ENCODE measurements at regions not wholly inside any gene's neighbourhood (a gene's known extent, or its start where the extent isn't known, plus 50 kb on each side); places are given as distances from the start of the nearest gene placed in this dataset.

GRCh38 chr14:54090274-54090673, 133.6 kb upstream of the BMP4 start:
- peaks cover 8 to 20% of the 10 kb centered on the region in 2 donors for H3K9me3 ChIP-seq (ENCODE audit: control insufficient read depth in 1 of 2, low read length in 2 of 2)
- no peak overlapping the region for H3K27ac ChIP-seq (ENCODE audit: low read length)
- no peaks in the 10 kb centered on the region for H3K4me1 ChIP-seq (ENCODE audit: control insufficient read depth in 1 of 2, insufficient read depth in 2 of 2, low read length in 2 of 2)
- no peak overlapping the region for H3K4me3 ChIP-seq (ENCODE audit: low read depth in 1 of 2, low read length in 2 of 2)
- H3K27me3 ChIP-seq (ENCODE audit: low read depth, low read length), result no peaks in the 10 kb centered on the region
- H3K36me3 ChIP-seq (ENCODE audit: control insufficient read depth in 1 of 2, insufficient read depth in 2 of 2, low read length in 2 of 2), result no peaks in the 10 kb centered on the region

DNA sequence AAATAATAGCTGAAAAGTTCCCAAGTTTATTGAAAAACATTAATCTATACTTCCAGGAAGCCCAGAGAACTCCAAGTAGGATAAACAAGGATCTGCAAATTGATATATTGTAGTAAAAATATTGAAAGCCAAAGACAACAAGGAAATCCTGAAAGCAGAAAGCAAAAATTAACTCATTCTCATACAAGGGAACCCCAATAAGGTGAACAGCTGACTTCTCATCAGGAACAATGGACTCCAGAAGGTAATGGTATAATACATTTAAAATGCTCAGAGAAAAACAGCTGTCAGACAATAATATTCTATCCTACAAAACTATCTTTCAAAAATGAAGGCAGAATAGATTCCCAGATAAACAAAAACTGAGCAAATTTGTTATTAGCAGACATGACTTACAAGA, 138.1 kb upstream of the BMP4 start:
- H3K4me3 ChIP-seq (ENCODE audit: low read depth in 1 of 2, low read length in 2 of 2), result no peak overlapping the region
- no peaks in the 10 kb centered on the region for H3K36me3 ChIP-seq (ENCODE audit: control insufficient read depth in 1 of 2, insufficient read depth in 2 of 2, low read length in 2 of 2)
- H3K4me1 ChIP-seq (ENCODE audit: control insufficient read depth in 1 of 2, insufficient read depth in 2 of 2, low read length in 2 of 2), result no peaks in the 10 kb centered on the region

DNA sequence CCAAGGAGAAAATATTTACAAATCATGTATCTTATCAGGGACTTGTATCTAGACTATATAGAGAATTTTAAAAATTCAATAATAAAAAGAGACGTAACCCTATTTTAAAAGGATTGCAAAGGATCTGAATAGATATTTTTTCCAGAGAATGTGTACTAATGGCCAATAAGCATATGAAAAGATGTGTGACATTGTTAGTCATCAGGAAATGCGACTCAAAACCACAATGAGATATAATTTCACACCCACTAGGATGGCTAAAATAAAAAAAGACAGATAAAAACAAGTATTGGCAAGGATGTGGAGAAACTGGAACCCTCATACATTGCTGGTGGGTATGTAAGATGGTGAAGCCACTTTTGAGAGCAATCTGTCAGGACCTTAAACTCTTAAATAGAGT, 141.9 kb upstream of the BMP4 start:
- H3K27ac ChIP-seq (ENCODE audit: low read length), result no peak overlapping the region
- H3K4me1 ChIP-seq (ENCODE audit: control insufficient read depth in 1 of 2, insufficient read depth in 2 of 2, low read length in 2 of 2), result no peaks in the 10 kb centered on the region
- no peaks in the 10 kb centered on the region for H3K27me3 ChIP-seq (ENCODE audit: low read depth, low read length)
- no peaks in the 10 kb centered on the region for H3K36me3 ChIP-seq (ENCODE audit: control insufficient read depth in 1 of 2, insufficient read depth in 2 of 2, low read length in 2 of 2)
- no peak overlapping the region for H3K4me3 ChIP-seq (ENCODE audit: low read depth in 1 of 2, low read length in 2 of 2)
- peaks cover 8% of the 10 kb centered on the region in 2 donors for H3K9me3 ChIP-seq (ENCODE audit: control insufficient read depth in 1 of 2, low read length in 2 of 2)

More for the DNA sequence above, 138.1 kb upstream of the BMP4 start:
- no peaks in the 10 kb centered on the region for H3K27me3 ChIP-seq (ENCODE audit: low read depth, low read length)
- H3K9me3 ChIP-seq (ENCODE audit: control insufficient read depth in 1 of 2, low read length in 2 of 2), result peaks cover 8 to 20% of the 10 kb centered on the region in 2 donors
- H3K27ac ChIP-seq (ENCODE audit: low read length), result no peak overlapping the region

DNA sequence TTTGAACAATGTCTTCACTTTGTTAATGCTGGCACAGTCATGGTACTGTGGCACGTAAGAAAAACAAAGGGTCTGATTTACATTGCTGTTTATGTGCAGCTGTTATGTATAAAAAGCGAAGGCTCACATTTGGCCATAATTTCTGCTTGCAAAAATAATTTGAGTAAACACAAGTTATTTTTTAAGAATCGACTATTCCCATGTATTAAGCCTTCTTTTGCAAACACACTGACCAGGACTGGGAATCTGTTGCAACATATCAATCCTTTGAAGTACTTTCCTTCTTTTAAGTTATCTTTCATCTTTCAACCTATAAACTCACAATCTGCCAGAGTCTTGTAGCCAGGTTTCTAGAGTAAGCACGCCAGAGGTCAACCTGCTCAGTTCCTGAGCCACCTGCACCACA, 145.4 kb upstream of the BMP4 start:
- Histone ChIP-seq H3K4me3 (ENCODE audit: low read depth in 1 of 2, low read length in 2 of 2) (no peak overlapping the region), H3K36me3 (ENCODE audit: control insufficient read depth in 1 of 2, insufficient read depth in 2 of 2, low read length in 2 of 2) (no peaks in the 10 kb centered on the region), H3K9me3 (ENCODE audit: control insufficient read depth in 1 of 2, low read length in 2 of 2) (no peaks in the 10 kb centered on the region), H3K4me1 (ENCODE audit: control insufficient read depth in 1 of 2, insufficient read depth in 2 of 2, low read length in 2 of 2) (no peaks in the 10 kb centered on the region), H3K27me3 (ENCODE audit: low read depth, low read length) (no peaks in the 10 kb centered on the region), H3K27ac (ENCODE audit: low read length) (no peak overlapping the region)

GRCh38 chr14:54102530-54102929, 145.9 kb upstream of the BMP4 start:
- Histone ChIP-seq H3K36me3 (ENCODE audit: control insufficient read depth in 1 of 2, insufficient read depth in 2 of 2, low read length in 2 of 2) (no peaks in the 10 kb centered on the region), H3K4me1 (ENCODE audit: control insufficient read depth in 1 of 2, insufficient read depth in 2 of 2, low read length in 2 of 2) (no peaks in the 10 kb centered on the region), H3K27me3 (ENCODE audit: low read depth, low read length) (no peaks in the 10 kb centered on the region), H3K27ac (ENCODE audit: low read length) (no peak overlapping the region), H3K4me3 (ENCODE audit: low read depth in 1 of 2, low read length in 2 of 2) (no peak overlapping the region), H3K9me3 (ENCODE audit: control insufficient read depth in 1 of 2, low read length in 2 of 2) (no peaks in the 10 kb centered on the region)

DNA sequence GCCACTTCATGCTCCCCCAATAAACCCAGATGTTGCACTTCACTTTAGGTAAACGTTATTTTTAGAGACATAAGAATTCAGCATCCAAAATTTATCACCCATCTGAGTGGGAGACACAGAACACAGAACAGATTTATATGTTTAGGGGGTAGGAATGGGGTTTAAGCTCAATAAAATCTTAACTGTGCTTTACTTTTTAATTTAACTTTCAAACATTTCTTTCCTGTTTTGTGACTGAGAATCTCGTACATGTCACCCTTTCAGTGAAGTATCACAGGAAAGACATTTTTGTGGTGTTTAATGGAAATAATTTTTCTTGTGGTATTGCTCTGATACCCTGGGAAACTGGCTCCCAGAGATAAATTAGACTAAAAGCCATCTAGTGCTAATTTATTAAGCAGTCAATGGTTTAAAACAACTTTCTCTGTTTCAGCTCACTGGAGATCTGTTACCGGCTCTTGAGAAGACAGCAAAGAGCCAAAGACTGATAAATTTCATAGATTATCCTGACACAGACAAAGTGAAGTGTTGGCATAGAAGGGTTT, 148.0 kb upstream of the BMP4 start:
- no peak overlapping the region for H3K4me3 ChIP-seq (ENCODE audit: low read depth in 1 of 2, low read length in 2 of 2)
- no peaks in the 10 kb centered on the region for H3K27me3 ChIP-seq (ENCODE audit: low read depth, low read length)
- no peaks in the 10 kb centered on the region for H3K4me1 ChIP-seq (ENCODE audit: control insufficient read depth in 1 of 2, insufficient read depth in 2 of 2, low read length in 2 of 2)
- no peak overlapping the region for H3K27ac ChIP-seq (ENCODE audit: low read length)
- H3K9me3 ChIP-seq (ENCODE audit: control insufficient read depth in 1 of 2, low read length in 2 of 2), result no peaks in the 10 kb centered on the region
- H3K36me3 ChIP-seq (ENCODE audit: control insufficient read depth in 1 of 2, insufficient read depth in 2 of 2, low read length in 2 of 2), result no peaks in the 10 kb centered on the region

GRCh38 chr14:54105406-54105805, 148.8 kb upstream of the BMP4 start:
- Histone ChIP-seq H3K27me3 (ENCODE audit: low read depth, low read length) (no peaks in the 10 kb centered on the region), H3K27ac (ENCODE audit: low read length) (no peak overlapping the region), H3K36me3 (ENCODE audit: control insufficient read depth in 1 of 2, insufficient read depth in 2 of 2, low read length in 2 of 2) (no peaks in the 10 kb centered on the region), H3K4me3 (ENCODE audit: low read depth in 1 of 2, low read length in 2 of 2) (no peak overlapping the region), H3K9me3 (ENCODE audit: control insufficient read depth in 1 of 2, low read length in 2 of 2) (no peaks in the 10 kb centered on the region), H3K4me1 (ENCODE audit: control insufficient read depth in 1 of 2, insufficient read depth in 2 of 2, low read length in 2 of 2) (no peaks in the 10 kb centered on the region)

- no peaks in the 10 kb centered on the region for H3K9me3 ChIP-seq (ENCODE audit: control insufficient read depth in 1 of 2, low read length in 2 of 2)
- H3K27ac ChIP-seq (ENCODE audit: low read length), result no peak overlapping the region
- no peaks in the 10 kb centered on the region for H3K27me3 ChIP-seq (ENCODE audit: low read depth, low read length)
- no peak overlapping the region for H3K4me3 ChIP-seq (ENCODE audit: low read depth in 1 of 2, low read length in 2 of 2)
- no peaks in the 10 kb centered on the region for H3K4me1 ChIP-seq (ENCODE audit: control insufficient read depth in 1 of 2, insufficient read depth in 2 of 2, low read length in 2 of 2)
- H3K36me3 ChIP-seq (ENCODE audit: control insufficient read depth in 1 of 2, insufficient read depth in 2 of 2, low read length in 2 of 2), result no peaks in the 10 kb centered on the region
These were observed 149.3 kb upstream of the BMP4 start for GRCh38 chr14:54105898-54106297.

- no peak overlapping the region for H3K4me3 ChIP-seq (ENCODE audit: low read depth in 1 of 2, low read length in 2 of 2)
- no peaks in the 10 kb centered on the region for H3K36me3 ChIP-seq (ENCODE audit: control insufficient read depth in 1 of 2, insufficient read depth in 2 of 2, low read length in 2 of 2)
- H3K27ac ChIP-seq (ENCODE audit: low read length), result no peak overlapping the region
- H3K27me3 ChIP-seq (ENCODE audit: low read depth, low read length), result no peaks in the 10 kb centered on the region
- H3K9me3 ChIP-seq (ENCODE audit: control insufficient read depth in 1 of 2, low read length in 2 of 2), result no peaks in the 10 kb centered on the region
- no peaks in the 10 kb centered on the region for H3K4me1 ChIP-seq (ENCODE audit: control insufficient read depth in 1 of 2, insufficient read depth in 2 of 2, low read length in 2 of 2)
These were observed 150.2 kb upstream of the BMP4 start for GRCh38 chr14:54106661-54107377.

DNA sequence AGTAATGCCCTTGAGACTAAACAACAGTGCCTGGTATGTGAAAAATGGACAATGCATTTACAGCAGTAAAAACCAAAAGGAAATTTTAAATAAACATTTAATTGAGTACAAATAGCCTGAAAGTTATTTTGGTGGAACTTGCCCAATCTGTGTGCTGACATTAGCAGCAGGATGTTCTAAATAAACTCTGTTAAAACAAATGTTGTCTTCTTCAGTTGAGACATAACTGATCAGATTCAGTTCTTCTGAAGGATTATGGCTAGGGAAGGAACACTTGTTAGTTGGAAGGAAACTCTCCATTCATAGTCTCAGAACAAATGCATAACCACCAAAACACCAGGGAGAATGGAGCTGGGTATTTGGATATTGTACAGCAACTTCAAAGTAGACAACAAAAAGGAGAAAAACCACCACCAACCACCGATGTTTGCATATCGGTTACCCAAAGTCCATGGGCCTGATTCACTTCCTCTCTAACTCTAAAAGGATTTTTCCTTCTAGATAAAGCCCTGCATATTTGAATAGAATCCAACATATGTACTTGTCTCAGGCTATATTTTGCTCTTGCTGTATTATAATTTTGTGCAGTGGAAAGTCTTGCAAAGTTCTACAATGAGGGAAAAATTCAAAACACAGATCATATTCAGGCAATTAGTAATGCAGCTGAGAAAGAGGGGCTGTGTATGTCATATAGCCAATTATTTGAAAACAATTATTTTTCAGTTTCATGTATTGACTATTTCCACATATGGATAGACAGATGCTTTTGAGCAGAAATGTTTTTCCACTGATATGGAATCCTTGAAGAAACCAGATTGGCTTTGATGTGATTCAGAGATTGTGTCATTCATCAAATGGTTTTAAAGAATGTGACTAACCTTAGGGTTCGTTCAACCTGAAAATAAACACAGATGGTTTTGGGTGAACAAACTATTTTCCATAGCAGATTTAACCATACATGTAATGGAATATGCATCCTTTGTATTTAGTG, 152.2 kb upstream of the BMP4 start:
- Histone ChIP-seq H3K4me1 (ENCODE audit: control insufficient read depth in 1 of 2, insufficient read depth in 2 of 2, low read length in 2 of 2) (no peaks in the 10 kb centered on the region), H3K9me3 (ENCODE audit: control insufficient read depth in 1 of 2, low read length in 2 of 2) (no peaks in the 10 kb centered on the region), H3K27me3 (ENCODE audit: low read depth, low read length) (no peaks in the 10 kb centered on the region), H3K27ac (ENCODE audit: low read length) (no peak overlapping the region), H3K36me3 (ENCODE audit: control insufficient read depth in 1 of 2, insufficient read depth in 2 of 2, low read length in 2 of 2) (no peaks in the 10 kb centered on the region), H3K4me3 (ENCODE audit: low read depth in 1 of 2, low read length in 2 of 2) (no peak overlapping the region)

DNA sequence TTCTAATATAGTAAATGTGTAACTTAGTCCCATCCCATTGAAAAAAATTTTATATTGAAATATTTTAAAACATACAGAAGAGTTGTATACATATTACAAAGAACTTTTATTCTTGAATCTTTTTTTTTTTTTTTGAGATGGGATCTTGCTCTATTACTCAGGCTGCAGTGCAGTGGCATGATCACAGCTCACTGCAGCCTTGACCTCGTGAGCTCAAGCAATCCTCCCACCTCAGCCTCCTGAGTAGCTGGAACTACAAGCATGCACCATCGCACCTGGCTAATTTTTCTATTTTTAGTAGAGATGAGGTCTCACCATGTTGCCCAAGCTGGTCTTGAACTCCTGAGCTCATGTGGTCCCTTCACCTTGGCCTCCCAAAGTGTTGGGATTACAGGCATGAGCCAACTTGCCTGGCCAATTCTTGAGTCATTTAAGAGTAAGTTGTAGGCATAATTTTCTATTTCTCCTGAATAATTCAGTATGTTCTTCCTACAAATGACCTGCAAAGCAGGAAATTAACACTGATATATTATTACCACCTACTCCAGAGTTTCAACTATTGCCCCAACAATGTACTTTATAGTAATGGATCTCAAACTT, 153.0 kb upstream of the BMP4 start:
- no peak overlapping the region for H3K27ac ChIP-seq (ENCODE audit: low read length)
- H3K4me3 ChIP-seq (ENCODE audit: low read depth in 1 of 2, low read length in 2 of 2), result no peak overlapping the region
- no peaks in the 10 kb centered on the region for H3K4me1 ChIP-seq (ENCODE audit: control insufficient read depth in 1 of 2, insufficient read depth in 2 of 2, low read length in 2 of 2)
- no peaks in the 10 kb centered on the region for H3K27me3 ChIP-seq (ENCODE audit: low read depth, low read length)
- H3K9me3 ChIP-seq (ENCODE audit: control insufficient read depth in 1 of 2, low read length in 2 of 2), result no peaks in the 10 kb centered on the region
- no peaks in the 10 kb centered on the region for H3K36me3 ChIP-seq (ENCODE audit: control insufficient read depth in 1 of 2, insufficient read depth in 2 of 2, low read length in 2 of 2)
